ENCODE measurements at regions not wholly inside any gene's neighbourhood (a gene's known extent, or its start where the extent isn't known, plus 50 kb on each side); places are given as distances from the start of the nearest gene placed in this dataset.

DNA sequence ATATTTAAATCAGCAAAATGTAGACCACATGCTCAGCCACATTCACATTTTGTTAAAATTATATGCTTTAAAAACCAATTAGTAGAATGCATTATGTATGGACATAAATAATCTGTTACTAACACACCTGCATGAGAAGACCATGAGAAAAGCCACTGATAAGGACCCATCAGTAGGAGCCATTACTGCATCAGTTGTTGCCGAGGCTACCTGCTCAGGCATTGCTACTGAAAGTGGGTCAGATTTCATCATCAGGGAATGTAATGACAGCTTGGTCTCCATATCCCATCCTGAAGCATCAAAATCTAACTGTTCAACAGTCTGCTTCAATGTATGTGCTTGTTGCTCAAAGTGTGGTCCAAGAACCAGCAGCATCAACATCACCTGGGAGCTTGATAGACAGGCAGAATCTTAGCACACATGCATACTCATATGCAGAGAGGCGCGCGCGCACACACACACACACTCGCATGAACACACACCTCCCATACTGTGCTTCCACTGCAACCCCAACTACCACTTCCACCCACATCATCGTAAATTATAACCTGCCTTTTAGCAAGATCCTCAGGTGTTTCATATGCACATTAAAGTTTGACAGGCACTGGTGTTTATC, 72.4 kb upstream of the FOXB1 start:
- Histone ChIP-seq H3K9ac (ENCODE audit: low read length) (no peak overlapping the region), H3K27me3 (ENCODE audit: control insufficient read depth, insufficient read depth, low read length) (no peaks in the 10 kb centered on the region), H3K4me1 (ENCODE audit: control insufficient read depth, low read depth, low read length) (peaks cover 3% of the 10 kb centered on the region), H3K36me3 (ENCODE audit: control insufficient read depth, low read depth, low read length) (no peaks in the 10 kb centered on the region), H3K9me3 (ENCODE audit: control insufficient read depth, low read depth, low read length) (no peaks in the 10 kb centered on the region), H3K27ac (ENCODE audit: low read length) (no peak overlapping the region), H3K4me3 (ENCODE audit: low read length) (no peak overlapping the region)

DNA sequence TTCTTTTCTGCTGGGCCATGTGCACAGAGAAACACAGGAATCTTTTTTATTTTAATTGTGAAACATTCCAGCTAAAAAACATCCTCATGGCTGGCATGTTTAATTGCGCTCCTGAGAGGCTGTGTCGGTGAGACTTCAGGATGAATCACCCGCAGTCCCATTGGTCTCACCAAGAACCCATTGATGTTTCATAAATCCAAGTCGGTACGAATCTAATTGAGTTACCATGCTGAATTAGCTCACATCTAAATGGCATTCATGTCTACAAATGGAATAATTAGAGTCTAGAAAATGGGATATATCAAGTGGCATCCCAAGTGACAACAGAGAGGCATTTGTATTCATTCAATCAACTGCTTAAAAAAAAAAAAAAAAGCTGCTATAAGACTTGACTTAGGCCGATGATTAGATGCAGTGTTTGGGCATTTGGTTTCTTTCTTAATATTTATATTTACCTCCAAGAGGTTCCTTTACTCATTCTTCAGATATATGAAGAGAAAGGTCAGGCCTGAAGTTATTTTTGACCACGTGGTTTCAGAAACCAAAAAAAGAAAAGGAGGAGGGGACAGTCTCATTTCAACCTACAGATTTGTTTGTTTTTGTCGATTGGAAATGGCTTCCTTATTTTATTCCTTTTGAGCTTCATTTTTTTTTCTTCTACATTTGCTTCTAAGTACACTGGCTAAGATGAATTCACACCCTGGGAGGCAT, 79.1 kb upstream of the FOXB1 start:
- no peak overlapping the region for H3K9ac ChIP-seq (ENCODE audit: low read length)
- no peaks in the 10 kb centered on the region for H3K4me1 ChIP-seq (ENCODE audit: control insufficient read depth, low read depth, low read length)
- no peaks in the 10 kb centered on the region for H3K9me3 ChIP-seq (ENCODE audit: control insufficient read depth, low read depth, low read length)
- H3K27me3 ChIP-seq (ENCODE audit: control insufficient read depth, insufficient read depth, low read length): no peaks in the 10 kb centered on the region
- no peaks in the 10 kb centered on the region for H3K36me3 ChIP-seq (ENCODE audit: control insufficient read depth, low read depth, low read length)
- H3K27ac ChIP-seq (ENCODE audit: low read length): no peak overlapping the region
- H3K4me3 ChIP-seq (ENCODE audit: low read length): no peak overlapping the region

DNA sequence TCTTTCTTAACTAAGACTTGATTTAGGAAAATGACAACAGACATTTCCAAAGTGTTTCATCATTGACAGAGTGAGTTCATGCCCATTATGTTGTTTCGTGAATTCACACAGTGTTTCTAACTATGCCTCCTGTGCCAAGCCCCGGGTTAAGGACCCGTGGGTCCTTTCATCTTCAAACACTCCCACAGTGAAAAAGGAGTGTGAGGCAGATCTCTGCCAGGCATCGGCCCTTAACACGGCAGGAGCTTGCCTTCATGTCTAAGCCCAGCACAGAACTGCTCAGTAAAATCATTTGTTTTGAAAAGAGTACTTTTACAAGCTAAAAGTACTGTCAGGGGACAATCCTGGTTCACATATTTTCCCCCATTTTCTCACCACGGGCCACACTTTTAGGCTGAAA, 80.0 kb upstream of the FOXB1 start:
- no peaks in the 10 kb centered on the region for H3K4me1 ChIP-seq (ENCODE audit: control insufficient read depth, low read depth, low read length)
- no peak overlapping the region for H3K4me3 ChIP-seq (ENCODE audit: low read length)
- no peak overlapping the region for H3K27ac ChIP-seq (ENCODE audit: low read length)
- no peaks in the 10 kb centered on the region for H3K9me3 ChIP-seq (ENCODE audit: control insufficient read depth, low read depth, low read length)
- no peak overlapping the region for H3K9ac ChIP-seq (ENCODE audit: low read length)
- no peaks in the 10 kb centered on the region for H3K27me3 ChIP-seq (ENCODE audit: control insufficient read depth, insufficient read depth, low read length)
- no peaks in the 10 kb centered on the region for H3K36me3 ChIP-seq (ENCODE audit: control insufficient read depth, low read depth, low read length)

DNA sequence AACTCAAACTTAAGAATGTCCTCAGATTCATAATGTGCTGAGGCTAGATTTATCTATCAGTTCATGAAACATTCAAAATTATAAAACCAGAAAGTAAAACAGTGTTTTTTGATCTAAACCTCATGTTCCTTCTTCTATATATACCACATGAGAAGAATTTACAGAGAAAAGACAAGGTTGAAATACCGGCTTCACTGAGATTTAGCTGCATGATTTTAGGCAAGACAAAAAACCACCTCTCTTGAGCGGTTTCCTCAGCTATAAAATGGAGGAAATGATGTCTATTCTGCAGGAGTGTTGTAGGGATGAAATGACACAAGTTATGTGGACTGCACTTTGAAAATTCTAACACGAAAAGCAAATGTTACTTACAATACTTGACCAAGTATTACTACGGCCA, 80.6 kb upstream of the FOXB1 start:
- no peaks in the 10 kb centered on the region for H3K4me1 ChIP-seq (ENCODE audit: control insufficient read depth, low read depth, low read length)
- H3K4me3 ChIP-seq (ENCODE audit: low read length): no peak overlapping the region
- H3K9me3 ChIP-seq (ENCODE audit: control insufficient read depth, low read depth, low read length): no peaks in the 10 kb centered on the region
- H3K27ac ChIP-seq (ENCODE audit: low read length): no peak overlapping the region
- no peaks in the 10 kb centered on the region for H3K27me3 ChIP-seq (ENCODE audit: control insufficient read depth, insufficient read depth, low read length)
- H3K36me3 ChIP-seq (ENCODE audit: control insufficient read depth, low read depth, low read length): no peaks in the 10 kb centered on the region
- H3K9ac ChIP-seq (ENCODE audit: low read length): no peak overlapping the region

DNA sequence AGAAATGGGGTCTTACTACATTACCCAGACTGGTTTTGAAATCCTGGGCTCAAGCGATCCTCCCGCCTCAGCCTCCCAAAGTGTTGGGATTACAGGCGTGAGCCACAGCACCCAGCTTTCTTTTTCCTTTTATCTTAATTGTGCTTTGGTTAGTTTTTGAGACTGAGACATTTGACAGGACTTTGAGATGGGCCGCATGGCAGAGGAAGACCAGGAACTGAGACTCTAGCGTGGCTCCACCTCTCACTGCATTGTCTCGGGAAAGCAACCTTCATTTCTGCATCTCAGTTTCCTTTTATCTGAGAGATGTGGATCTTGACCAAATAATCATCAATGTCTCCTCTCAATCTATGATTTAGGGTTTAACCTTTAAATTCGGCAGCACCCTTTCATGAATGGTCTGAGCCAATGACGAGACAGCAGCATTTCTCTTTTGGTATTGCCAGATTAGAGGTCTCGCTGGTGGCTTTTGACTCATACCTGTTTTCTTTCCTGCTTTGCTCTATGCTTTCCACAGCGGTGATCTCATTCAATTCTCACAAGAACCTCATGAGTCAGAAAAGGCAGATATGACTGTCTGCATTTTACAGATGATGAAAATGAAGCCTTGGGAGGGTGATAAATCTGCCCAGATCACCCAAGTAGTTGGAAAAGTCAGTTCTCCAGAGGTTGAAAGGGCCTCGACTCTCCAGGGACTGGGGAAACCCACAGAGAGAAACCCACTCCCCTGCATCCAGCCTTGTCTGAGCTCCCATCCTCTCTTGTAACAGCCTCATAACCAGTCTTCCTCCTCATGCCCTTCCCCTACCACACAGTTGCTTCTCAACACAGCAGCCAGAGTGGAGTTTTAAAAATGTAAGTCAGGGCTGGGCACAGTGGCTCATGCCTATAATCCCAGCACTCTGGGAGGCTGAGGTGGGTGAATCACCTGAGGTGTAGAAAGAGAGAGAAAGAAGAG, 84.8 kb upstream of the FOXB1 start:
- Histone ChIP-seq H3K27ac (ENCODE audit: low read length) (no peak overlapping the region), H3K27me3 (ENCODE audit: control insufficient read depth, insufficient read depth, low read length) (no peaks in the 10 kb centered on the region), H3K4me1 (ENCODE audit: control insufficient read depth, low read depth, low read length) (no peaks in the 10 kb centered on the region), H3K36me3 (ENCODE audit: control insufficient read depth, low read depth, low read length) (no peaks in the 10 kb centered on the region), H3K9ac (ENCODE audit: low read length) (no peak overlapping the region), H3K9me3 (ENCODE audit: control insufficient read depth, low read depth, low read length) (no peaks in the 10 kb centered on the region), H3K4me3 (ENCODE audit: low read length) (no peak overlapping the region)

DNA sequence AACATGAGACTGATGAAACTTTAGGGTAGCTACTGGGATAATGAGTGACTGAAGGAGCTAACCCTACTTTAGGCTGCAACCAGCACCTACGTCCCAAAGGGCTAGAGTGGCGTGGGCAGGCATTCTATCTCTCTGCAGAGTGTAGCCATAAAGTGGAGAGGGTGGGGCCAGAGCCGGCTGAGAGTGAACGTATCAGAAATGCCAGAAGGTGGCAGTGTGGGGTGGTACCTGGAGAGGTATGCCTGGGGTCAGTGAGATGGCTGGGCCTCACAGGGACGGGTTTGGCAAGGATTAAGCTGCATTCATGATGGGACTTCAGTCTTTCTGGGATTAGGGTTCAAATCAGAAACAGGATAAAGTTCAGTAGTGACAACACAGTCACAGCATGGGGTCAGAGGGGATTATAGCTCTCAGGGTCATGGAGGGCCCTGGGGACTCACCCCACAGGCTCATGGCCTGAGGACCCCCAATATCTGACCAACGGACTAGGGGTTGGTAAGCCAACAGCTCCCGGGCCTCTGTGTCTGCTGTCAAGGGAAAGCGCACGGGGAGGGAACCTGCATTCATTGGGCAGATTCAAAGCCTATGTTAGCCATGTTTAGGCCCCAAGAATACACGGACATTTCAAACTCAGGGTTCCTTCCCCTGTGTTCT, 86.5 kb upstream of the FOXB1 start:
- Histone ChIP-seq H3K4me3 (ENCODE audit: low read length) (no peak overlapping the region), H3K27me3 (ENCODE audit: control insufficient read depth, insufficient read depth, low read length) (no peaks in the 10 kb centered on the region), H3K9ac (ENCODE audit: low read length) (no peak overlapping the region), H3K36me3 (ENCODE audit: control insufficient read depth, low read depth, low read length) (no peaks in the 10 kb centered on the region), H3K9me3 (ENCODE audit: control insufficient read depth, low read depth, low read length) (no peaks in the 10 kb centered on the region), H3K27ac (ENCODE audit: low read length) (no peak overlapping the region), H3K4me1 (ENCODE audit: control insufficient read depth, low read depth, low read length) (no peaks in the 10 kb centered on the region)

DNA sequence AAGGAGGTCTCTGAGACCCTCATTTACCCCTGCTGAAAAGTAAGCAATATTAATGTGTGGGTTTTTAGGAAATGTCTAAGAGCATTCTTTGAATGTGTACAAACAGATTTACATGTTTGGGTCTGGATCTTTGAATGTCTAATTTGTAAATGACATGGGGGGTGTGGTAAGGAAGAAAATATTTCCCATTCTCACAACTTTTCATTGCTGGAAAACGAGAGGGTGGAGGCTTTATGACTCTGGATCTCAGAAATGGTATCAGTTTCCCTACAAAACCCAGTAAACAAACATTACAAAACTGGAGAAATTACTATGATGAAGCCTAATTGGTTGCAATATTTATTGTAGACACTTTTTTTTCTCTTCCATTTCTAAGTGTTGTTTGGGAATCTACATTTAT, 98.1 kb upstream of the FOXB1 start:
- H3K9me3 ChIP-seq (ENCODE audit: control insufficient read depth, low read depth, low read length): no peaks in the 10 kb centered on the region
- H3K4me3 ChIP-seq (ENCODE audit: low read length): no peak overlapping the region
- no peaks in the 10 kb centered on the region for H3K27me3 ChIP-seq (ENCODE audit: control insufficient read depth, insufficient read depth, low read length)
- H3K36me3 ChIP-seq (ENCODE audit: control insufficient read depth, low read depth, low read length): no peaks in the 10 kb centered on the region
- H3K27ac ChIP-seq (ENCODE audit: low read length): no peak overlapping the region
- no peak overlapping the region for H3K9ac ChIP-seq (ENCODE audit: low read length)
- peaks cover 14% of the 10 kb centered on the region for H3K4me1 ChIP-seq (ENCODE audit: control insufficient read depth, low read depth, low read length)

DNA sequence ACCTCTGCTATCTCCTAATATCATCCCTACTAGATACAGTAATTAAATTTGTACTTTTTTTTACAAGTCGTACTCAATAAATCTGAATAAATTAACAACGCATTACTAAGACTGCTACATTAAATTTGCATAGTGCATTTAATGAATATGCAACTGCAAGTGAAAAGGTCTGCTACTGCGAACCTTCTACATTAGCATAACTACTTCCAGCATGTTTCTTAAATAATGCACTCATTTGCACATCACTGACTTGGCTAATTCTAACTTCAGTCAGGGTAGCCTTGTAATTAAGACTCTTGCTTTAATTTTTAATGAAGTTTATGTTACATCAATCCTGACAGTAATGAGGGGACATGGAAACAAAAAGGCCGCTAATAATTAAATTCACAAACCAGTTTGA, 98.9 kb upstream of the FOXB1 start:
- H3K9me3 ChIP-seq (ENCODE audit: control insufficient read depth, low read depth, low read length): no peaks in the 10 kb centered on the region
- H3K27ac ChIP-seq (ENCODE audit: low read length): no peak overlapping the region
- no peak overlapping the region for H3K9ac ChIP-seq (ENCODE audit: low read length)
- no peaks in the 10 kb centered on the region for H3K27me3 ChIP-seq (ENCODE audit: control insufficient read depth, insufficient read depth, low read length)
- H3K4me1 ChIP-seq (ENCODE audit: control insufficient read depth, low read depth, low read length): peaks cover 14% of the 10 kb centered on the region
- H3K36me3 ChIP-seq (ENCODE audit: control insufficient read depth, low read depth, low read length): no peaks in the 10 kb centered on the region
- H3K4me3 ChIP-seq (ENCODE audit: low read length): peak overlapping the region; percentile 21

DNA sequence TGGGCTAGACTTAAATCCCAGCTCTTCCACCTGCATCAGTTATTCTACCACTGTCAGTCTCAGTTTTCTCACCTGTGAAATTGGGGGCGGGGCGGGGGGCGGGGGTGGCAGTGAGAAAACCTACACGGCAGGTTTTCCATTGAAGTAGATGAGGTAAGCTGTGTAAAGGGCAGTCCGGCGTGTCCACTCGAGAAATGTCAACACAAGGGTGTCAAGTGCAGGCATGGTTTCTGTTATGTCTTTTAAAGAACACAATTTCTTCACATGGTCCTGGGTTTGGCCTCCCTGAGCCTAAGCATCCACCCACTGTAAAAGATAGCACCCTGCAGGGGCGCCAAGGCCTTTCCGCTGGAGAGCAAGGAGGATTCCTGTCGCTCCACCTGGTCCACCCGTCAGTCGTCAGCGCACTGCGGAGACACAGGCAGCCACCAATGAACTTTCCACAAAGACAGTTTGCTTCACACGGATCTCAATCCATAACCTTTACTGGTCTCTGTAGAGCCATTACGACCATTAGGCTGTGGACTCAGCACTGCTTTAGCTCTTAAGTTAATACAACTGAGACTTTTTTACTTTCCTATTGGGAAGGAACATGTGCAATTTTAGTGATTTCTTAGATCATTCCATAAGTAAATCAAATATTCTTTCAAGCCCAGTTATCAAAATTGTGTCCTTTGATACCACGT, 99.5 kb upstream of the FOXB1 start:
- H3K9ac ChIP-seq (ENCODE audit: low read length): no peak overlapping the region

DNA sequence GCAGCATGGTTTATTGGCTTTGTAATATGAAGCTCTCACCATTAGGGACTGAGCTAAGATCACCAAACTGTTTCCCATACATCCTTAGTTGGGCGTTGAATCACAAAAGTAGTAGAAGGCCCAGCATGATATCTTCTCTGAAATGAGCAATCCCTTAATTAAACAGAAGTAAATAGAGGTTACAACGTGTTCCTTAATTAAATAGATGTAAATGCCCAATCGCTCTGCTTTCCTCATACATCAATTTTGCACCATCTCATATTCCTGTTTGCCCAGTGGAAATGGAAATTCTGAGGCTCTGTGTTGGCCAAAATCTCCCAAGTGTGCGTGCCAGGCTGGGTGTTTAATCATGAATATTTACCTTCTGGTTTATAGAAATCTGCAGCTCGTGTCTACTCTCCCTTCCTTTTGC, 107.4 kb upstream of the FOXB1 start:
- H3K9me3 ChIP-seq (ENCODE audit: control insufficient read depth, low read depth, low read length): no peaks in the 10 kb centered on the region
- H3K4me3 ChIP-seq (ENCODE audit: low read length): no peak overlapping the region
- no peak overlapping the region for H3K27ac ChIP-seq (ENCODE audit: low read length)
- no peak overlapping the region for H3K9ac ChIP-seq (ENCODE audit: low read length)
- no peaks in the 10 kb centered on the region for H3K36me3 ChIP-seq (ENCODE audit: control insufficient read depth, low read depth, low read length)
- H3K27me3 ChIP-seq (ENCODE audit: control insufficient read depth, insufficient read depth, low read length): no peaks in the 10 kb centered on the region
- no peaks in the 10 kb centered on the region for H3K4me1 ChIP-seq (ENCODE audit: control insufficient read depth, low read depth, low read length)

More for the DNA sequence above, 99.5 kb upstream of the FOXB1 start:
- Histone ChIP-seq H3K27ac (ENCODE audit: low read length) (no peak overlapping the region), H3K27me3 (ENCODE audit: control insufficient read depth, insufficient read depth, low read length) (no peaks in the 10 kb centered on the region), H3K36me3 (ENCODE audit: control insufficient read depth, low read depth, low read length) (no peaks in the 10 kb centered on the region), H3K9me3 (ENCODE audit: control insufficient read depth, low read depth, low read length) (no peaks in the 10 kb centered on the region), H3K4me3 (ENCODE audit: low read length) (peak overlapping the region; percentile 21), H3K4me1 (ENCODE audit: control insufficient read depth, low read depth, low read length) (peaks cover 14% of the 10 kb centered on the region)

DNA sequence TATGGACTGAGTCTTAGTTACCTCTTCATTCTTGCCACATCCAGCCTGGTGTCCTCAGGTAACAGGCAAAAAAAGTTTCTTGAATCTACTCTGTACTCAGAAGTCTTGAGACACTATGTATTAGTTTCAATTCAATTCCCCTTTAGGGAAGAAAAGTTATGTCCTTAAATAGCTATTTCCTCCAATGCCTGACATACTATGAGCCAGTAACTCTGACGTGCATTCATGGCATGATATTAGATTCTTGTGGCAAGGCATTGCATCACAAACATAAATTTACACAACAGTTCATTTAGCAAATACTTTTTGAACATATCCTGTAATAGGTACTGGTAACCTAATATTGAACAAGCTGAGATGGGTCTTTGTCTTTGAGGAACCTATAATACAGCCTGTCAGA, 109.3 kb upstream of the FOXB1 start:
- Histone ChIP-seq H3K27ac (ENCODE audit: low read length) (no peak overlapping the region), H3K9ac (ENCODE audit: low read length) (no peak overlapping the region), H3K4me3 (ENCODE audit: low read length) (no peak overlapping the region), H3K27me3 (ENCODE audit: control insufficient read depth, insufficient read depth, low read length) (no peaks in the 10 kb centered on the region), H3K4me1 (ENCODE audit: control insufficient read depth, low read depth, low read length) (no peaks in the 10 kb centered on the region), H3K36me3 (ENCODE audit: control insufficient read depth, low read depth, low read length) (no peaks in the 10 kb centered on the region), H3K9me3 (ENCODE audit: control insufficient read depth, low read depth, low read length) (no peaks in the 10 kb centered on the region)

All from iPS-18a (cell line).